HUES6 (cell line): ENCODE measurements at regions not wholly inside any gene's neighbourhood (a gene's known extent, or its start where the extent isn't known, plus 50 kb on each side); places are given as distances from the start of the nearest gene placed in this dataset.
A peak's percentile ranks its signal among the peaks of the same experiment; 100 is the strongest.

Source experiments
- H3K27ac ChIP-seq: 2 replicates; pipeline ENCODE4 v1.7.0; 2013; ENCODE audit warnings: low read depth, mild to moderate bottlenecking, low read length, inconsistent platforms
- H3K27me3 ChIP-seq: 2 replicates; pipeline ENCODE4 v1.6.1; 2013; ENCODE audit warnings: low read length; ENCODE audit not compliant: control insufficient read depth, insufficient read depth
- H3K36me3 ChIP-seq: 2 replicates; pipeline ENCODE4 v1.6.1; 2013; ENCODE audit warnings: low read length; ENCODE audit not compliant: control insufficient read depth, insufficient read depth
- H3K4me1 ChIP-seq: 2 replicates; pipeline ENCODE4 v1.6.1; 2013; ENCODE audit warnings: low read length; ENCODE audit not compliant: control insufficient read depth, insufficient read depth
- H3K4me3 ChIP-seq: 2 replicates; pipeline ENCODE4 v1.5.1; 2013; ENCODE audit warnings: low read depth, low read length
- H3K9ac ChIP-seq: one replicate; pipeline ENCODE4 v1.6.1; 2013; ENCODE audit warnings: mild to moderate bottlenecking, low read length
- H3K9me3 ChIP-seq: 2 replicates; pipeline ENCODE4 v1.6.1; 2013; ENCODE audit warnings: low read depth, low read length; ENCODE audit not compliant: control insufficient read depth, insufficient read depth

GRCh38 chr5:155260798-155261197, 247.2 kb downstream of the KIF4B start:
- Histone ChIP-seq H3K9ac (no peak overlapping the region), H3K27me3 (no peaks in the 10 kb centered on the region), H3K36me3 (no peaks in the 10 kb centered on the region), H3K4me3 (no peak overlapping the region), H3K27ac (no peak overlapping the region), H3K9me3 (no peaks in the 10 kb centered on the region), H3K4me1 (no peaks in the 10 kb centered on the region)

DNA sequence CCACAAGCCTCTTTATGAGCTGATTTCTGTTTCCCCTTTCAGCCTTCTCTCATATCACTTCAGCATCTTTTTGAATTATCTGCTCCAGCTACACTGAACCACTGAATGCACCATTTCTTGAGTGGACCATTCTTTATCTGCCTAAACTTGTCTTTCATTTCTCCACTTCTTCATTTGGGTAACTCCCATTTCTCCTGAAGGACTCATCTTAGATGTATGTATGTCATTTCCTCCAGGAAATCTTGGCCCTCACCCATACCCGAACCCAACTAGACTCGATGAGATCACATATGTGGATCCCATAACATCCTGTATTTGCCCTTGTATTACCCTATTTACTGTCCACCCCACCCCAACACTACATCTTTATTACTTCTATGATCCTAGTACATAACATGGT, 249.8 kb downstream of the KIF4B start:
- no peaks in the 10 kb centered on the region for H3K36me3 ChIP-seq
- no peak overlapping the region for H3K4me3 ChIP-seq
- no peaks in the 10 kb centered on the region for H3K4me1 ChIP-seq
- no peaks in the 10 kb centered on the region for H3K9me3 ChIP-seq
- no peak overlapping the region for H3K9ac ChIP-seq
- no peak overlapping the region for H3K27ac ChIP-seq
- H3K27me3 ChIP-seq = no peaks in the 10 kb centered on the region

DNA sequence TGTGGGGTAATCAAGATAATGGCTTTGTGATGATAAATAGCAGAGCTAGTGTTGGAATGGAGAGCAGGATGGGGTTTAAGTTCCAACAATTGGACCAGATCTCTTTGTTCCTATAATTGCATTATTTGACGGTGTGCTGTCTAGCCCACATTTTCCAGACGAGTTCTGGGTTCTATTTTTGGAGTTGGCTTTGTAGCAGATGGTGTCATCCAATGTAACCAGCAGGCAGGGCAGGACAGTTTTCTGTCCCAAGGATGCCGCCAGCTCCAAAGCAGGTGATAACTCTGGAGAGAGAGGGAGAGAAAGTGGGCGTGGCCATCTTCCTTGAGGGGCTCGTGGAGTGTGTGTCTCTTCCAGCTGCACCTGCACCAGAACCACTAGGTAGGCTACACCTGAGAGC, 251.3 kb downstream of the KIF4B start:
- no peak overlapping the region for H3K9ac ChIP-seq
- no peaks in the 10 kb centered on the region for H3K9me3 ChIP-seq
- H3K36me3 ChIP-seq = no peaks in the 10 kb centered on the region
- no peaks in the 10 kb centered on the region for H3K4me1 ChIP-seq
- no peak overlapping the region for H3K4me3 ChIP-seq
- H3K27me3 ChIP-seq = no peaks in the 10 kb centered on the region
- no peak overlapping the region for H3K27ac ChIP-seq

- H3K4me3 ChIP-seq = no peak overlapping the region
- peaks cover 12% of the 10 kb centered on the region; the same call in 1 of the 2 replicates for H3K4me1 ChIP-seq
- H3K9ac ChIP-seq = no peak overlapping the region
- no peaks in the 10 kb centered on the region for H3K27me3 ChIP-seq
- H3K9me3 ChIP-seq = no peaks in the 10 kb centered on the region
- no peak overlapping the region for H3K27ac ChIP-seq
- no peaks in the 10 kb centered on the region for H3K36me3 ChIP-seq
These were observed 255.3 kb downstream of the KIF4B start for GRCh38 chr5:155268770-155269425.

- no peak overlapping the region for H3K9ac ChIP-seq
- no peak overlapping the region for H3K4me3 ChIP-seq
- H3K36me3 ChIP-seq = no peaks in the 10 kb centered on the region
- no peaks in the 10 kb centered on the region for H3K9me3 ChIP-seq
- no peaks in the 10 kb centered on the region for H3K27me3 ChIP-seq
- no peak overlapping the region for H3K27ac ChIP-seq
- peaks cover 24% of the 10 kb centered on the region for H3K4me1 ChIP-seq
These were observed 257.2 kb downstream of the KIF4B start for GRCh38 chr5:155270725-155271124.

DNA sequence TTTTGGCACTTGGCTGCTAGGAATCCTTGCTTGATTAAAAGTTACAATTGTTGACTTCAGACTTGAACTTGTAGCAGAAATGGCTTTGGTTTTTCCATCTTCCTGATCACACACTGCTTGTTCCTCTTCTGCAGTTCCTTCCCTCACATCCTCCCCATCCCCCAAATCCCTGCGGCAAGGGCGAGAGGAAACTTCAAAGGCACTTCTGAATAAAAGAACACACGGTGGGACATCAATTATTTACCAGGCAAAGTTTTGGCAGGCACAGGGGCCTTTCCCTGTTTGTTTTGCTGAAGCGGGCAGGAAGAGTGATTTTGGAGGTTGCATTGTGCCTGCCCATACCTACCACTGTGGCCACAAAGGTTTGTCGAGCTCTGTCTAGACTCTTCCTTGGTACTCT, 260.9 kb downstream of the KIF4B start:
- Histone ChIP-seq H3K4me3 (no peak overlapping the region), H3K36me3 (no peaks in the 10 kb centered on the region), H3K9me3 (no peaks in the 10 kb centered on the region), H3K9ac (peak overlapping the region; percentile 51), H3K27me3 (no peaks in the 10 kb centered on the region), H3K27ac (no peak overlapping the region), H3K4me1 (peaks cover 24% of the 10 kb centered on the region)

DNA sequence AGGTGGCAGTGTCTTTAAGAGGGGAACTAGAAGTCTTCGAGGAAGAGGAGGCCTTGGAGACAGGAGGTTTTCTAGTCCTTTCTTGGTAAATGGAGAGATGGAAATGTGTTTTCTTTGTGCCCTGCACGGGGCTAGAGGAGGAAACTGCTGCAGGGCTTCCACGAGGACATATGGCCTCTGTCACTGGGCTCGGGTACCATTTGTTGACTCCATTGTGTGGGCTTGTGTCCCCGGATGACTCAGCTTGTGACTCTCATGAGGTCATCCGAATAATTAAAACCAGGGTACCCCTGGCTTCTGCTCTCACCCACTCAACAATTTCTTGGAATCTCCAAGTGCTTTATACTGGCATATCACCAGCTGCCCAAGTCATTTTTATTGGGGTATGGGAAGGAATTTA, 261.7 kb downstream of the KIF4B start:
- no peaks in the 10 kb centered on the region for H3K9me3 ChIP-seq
- no peaks in the 10 kb centered on the region for H3K36me3 ChIP-seq
- no peak overlapping the region for H3K27ac ChIP-seq
- H3K9ac ChIP-seq = no peak overlapping the region
- peaks cover 24% of the 10 kb centered on the region for H3K4me1 ChIP-seq
- H3K27me3 ChIP-seq = no peaks in the 10 kb centered on the region
- no peak overlapping the region for H3K4me3 ChIP-seq

- Histone ChIP-seq H3K27ac (no peak overlapping the region), H3K36me3 (no peaks in the 10 kb centered on the region), H3K27me3 (no peaks in the 10 kb centered on the region), H3K9ac (no peak overlapping the region), H3K9me3 (no peaks in the 10 kb centered on the region), H3K4me1 (peaks cover 16% of the 10 kb centered on the region), H3K4me3 (no peak overlapping the region)
These were observed 262.7 kb downstream of the KIF4B start for GRCh38 chr5:155276231-155276630.

- H3K36me3 ChIP-seq = no peaks in the 10 kb centered on the region
- peaks cover 15% of the 10 kb centered on the region for H3K4me1 ChIP-seq
- H3K27ac ChIP-seq = no peak overlapping the region
- H3K9me3 ChIP-seq = no peaks in the 10 kb centered on the region
- H3K27me3 ChIP-seq = no peaks in the 10 kb centered on the region
- no peak overlapping the region for H3K9ac ChIP-seq
- no peak overlapping the region for H3K4me3 ChIP-seq
These were observed 265.0 kb downstream of the KIF4B start for GRCh38 chr5:155278532-155278931.

DNA sequence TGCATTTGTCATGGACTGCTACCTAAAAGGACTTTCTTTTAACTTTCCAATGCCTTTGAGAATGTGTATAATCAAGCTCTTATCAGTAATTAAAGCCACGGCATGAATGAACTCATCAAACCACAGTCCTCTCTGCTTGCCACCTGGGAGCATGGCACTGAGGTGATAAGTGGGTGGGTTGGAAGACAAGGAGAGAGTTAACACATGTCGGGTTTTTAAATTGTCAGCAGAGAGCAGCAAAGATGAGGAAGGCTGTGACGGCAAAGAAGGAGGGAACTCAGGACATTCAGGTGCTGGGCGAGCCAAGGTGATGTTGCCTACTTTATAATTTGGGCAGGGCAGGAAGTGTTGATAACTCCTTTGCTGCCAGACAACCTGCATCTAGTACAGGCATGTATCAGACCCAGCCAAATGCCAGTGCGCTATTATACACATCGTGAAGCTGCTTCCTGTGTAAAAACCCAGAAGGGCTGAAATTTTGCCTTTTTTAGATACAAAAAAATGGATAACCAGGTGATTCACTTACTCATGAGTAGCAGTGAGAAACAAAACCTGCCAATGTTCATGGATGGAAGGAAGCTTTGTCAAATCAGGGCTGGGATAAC, 269.1 kb downstream of the KIF4B start:
- H3K9ac ChIP-seq = no peak overlapping the region
- no peak overlapping the region for H3K27ac ChIP-seq
- H3K4me3 ChIP-seq = no peak overlapping the region
- H3K27me3 ChIP-seq = no peaks in the 10 kb centered on the region
- no peaks in the 10 kb centered on the region for H3K36me3 ChIP-seq
- H3K4me1 ChIP-seq = peaks cover 4% of the 10 kb centered on the region; the same call in 1 of the 2 replicates
- no peaks in the 10 kb centered on the region for H3K9me3 ChIP-seq

DNA sequence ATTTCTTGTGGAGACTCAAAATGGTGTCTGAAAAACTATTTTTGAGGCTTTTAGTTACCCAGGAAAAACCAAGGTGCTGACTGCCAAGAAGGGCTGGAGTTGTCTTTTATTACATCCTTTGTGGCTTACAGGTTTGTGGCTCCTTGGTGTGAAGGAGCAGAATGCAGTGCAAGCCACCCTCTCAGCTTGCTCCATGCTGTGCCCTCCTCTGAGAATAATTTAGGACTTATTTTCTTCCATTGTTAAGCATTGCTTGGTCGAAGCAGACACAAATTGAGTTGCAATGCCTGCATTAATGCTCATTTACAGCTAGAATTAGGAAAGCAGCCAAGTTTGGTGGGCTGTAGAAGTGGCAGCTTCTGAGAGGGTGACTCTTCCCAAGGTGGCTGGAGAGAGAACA, 272.2 kb downstream of the KIF4B start:
- Histone ChIP-seq H3K27me3 (no peaks in the 10 kb centered on the region), H3K4me3 (no peak overlapping the region), H3K27ac (no peak overlapping the region), H3K36me3 (no peaks in the 10 kb centered on the region), H3K9me3 (no peaks in the 10 kb centered on the region), H3K4me1 (peaks cover 4% of the 10 kb centered on the region; the same call in 1 of the 2 replicates), H3K9ac (no peak overlapping the region)
